ENCODE measurements at regions not wholly inside any gene's neighbourhood (a gene's known extent, or its start where the extent isn't known, plus 50 kb on each side); places are given as distances from the start of the nearest gene placed in this dataset.

DNA sequence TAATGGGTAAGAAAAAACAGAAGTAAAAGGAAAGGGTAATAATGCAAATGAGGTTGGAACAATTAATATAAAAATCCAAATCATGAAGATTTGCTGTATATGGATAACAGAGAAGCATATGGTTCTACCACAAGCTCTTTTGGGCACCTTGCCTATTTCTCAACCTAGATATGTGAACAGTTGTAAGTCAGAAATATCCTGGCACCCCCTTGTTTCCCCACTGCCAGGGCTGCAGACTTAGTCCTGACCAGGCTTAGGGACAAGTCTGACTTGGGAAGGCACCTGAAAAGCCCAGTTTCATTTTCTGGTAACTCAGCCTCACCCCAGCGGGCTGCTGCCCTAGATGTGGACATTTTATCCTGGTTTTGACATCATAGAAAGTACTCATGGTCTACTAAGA lies 183.2 kb upstream of the STAC start:
- no peak for DNase-seq (ENCODE audit: low spot score)
- Histone ChIP-seq H3K27ac (no peak overlapping the region), H3K4me1 (no peaks in the 10 kb centered on the region), H3K4me3 (no peak overlapping the region), H3K9me3 (no peaks in the 10 kb centered on the region), H3K36me3 (no peaks in the 10 kb centered on the region), H3K27me3 (no peaks in the 10 kb centered on the region)
- TF ChIP-seq, protein P1, sequence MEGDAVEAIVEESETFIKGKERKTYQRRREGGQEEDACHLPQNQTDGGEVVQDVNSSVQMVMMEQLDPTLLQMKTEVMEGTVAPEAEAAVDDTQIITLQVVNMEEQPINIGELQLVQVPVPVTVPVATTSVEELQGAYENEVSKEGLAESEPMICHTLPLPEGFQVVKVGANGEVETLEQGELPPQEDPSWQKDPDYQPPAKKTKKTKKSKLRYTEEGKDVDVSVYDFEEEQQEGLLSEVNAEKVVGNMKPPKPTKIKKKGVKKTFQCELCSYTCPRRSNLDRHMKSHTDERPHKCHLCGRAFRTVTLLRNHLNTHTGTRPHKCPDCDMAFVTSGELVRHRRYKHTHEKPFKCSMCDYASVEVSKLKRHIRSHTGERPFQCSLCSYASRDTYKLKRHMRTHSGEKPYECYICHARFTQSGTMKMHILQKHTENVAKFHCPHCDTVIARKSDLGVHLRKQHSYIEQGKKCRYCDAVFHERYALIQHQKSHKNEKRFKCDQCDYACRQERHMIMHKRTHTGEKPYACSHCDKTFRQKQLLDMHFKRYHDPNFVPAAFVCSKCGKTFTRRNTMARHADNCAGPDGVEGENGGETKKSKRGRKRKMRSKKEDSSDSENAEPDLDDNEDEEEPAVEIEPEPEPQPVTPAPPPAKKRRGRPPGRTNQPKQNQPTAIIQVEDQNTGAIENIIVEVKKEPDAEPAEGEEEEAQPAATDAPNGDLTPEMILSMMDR (IDR thresholded peaks at IDR 0.05): no peak

DNA sequence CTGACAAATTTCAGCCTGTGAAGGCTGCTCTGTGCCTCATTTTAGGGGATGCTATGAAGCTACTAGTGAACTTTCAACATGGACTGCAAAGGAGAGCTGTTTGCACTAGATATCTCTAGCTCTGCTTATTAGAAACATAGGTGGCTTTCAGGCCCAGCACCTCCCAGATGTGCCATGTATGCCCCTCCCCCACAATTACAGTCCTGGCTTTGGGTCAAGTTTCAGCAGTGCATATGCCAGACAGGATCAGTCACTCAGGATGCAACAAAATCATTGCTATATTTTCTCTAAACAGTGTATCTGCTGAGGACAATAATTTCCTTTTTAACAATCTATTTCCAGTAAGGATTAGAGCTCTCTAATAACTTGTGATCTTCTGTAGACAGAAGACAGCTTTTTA lies 178.8 kb upstream of the STAC start:
- Histone ChIP-seq H3K4me1 (no peaks in the 10 kb centered on the region), H3K4me3 (no peak overlapping the region), H3K27ac (no peak overlapping the region), H3K9me3 (no peaks in the 10 kb centered on the region), H3K36me3 (no peaks in the 10 kb centered on the region), H3K27me3 (no peaks in the 10 kb centered on the region)
- no peak for DNase-seq (ENCODE audit: low spot score)
- TF ChIP-seq, protein P1 (IDR thresholded peaks at IDR 0.05): no peak

DNA sequence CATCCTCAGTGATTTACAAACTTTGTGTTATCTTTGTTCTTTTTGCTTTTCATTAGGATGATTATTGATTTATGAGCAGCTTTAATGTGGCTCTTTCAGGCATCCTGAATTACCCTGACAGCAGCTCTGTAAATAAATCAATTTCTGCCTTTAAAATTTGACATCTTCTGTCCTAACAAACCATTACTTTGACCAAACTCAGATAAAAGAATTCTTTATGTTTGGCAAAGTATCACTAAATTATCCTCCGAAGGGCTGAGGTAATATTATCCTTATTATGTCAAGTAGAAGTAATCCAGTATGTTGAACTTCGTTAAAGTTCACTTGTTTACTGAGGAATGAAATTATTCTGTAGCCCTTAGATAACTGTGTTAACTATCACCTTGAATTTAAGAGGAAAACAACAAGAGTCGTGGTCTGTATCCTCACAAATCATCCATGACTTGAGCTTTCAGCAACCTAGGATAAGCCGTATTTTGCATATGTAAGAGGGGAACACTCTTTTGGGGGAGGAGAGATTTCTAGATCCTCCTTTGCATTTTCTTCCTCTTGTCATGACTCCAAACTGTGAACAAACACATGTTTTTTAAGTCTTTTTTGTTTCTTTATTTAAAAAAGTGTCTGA lies 173.2 kb upstream of the STAC start:
- H3K36me3 ChIP-seq: no peaks in the 10 kb centered on the region
- H3K9me3 ChIP-seq: no peaks in the 10 kb centered on the region
- no peaks in the 10 kb centered on the region for H3K27me3 ChIP-seq
- H3K4me1 ChIP-seq: no peaks in the 10 kb centered on the region
- TF ChIP-seq, protein P1 (IDR thresholded peaks at IDR 0.05): no peak
- no peak overlapping the region for H3K27ac ChIP-seq
- no peak for DNase-seq (ENCODE audit: low spot score)
- no peak overlapping the region for H3K4me3 ChIP-seq

DNA sequence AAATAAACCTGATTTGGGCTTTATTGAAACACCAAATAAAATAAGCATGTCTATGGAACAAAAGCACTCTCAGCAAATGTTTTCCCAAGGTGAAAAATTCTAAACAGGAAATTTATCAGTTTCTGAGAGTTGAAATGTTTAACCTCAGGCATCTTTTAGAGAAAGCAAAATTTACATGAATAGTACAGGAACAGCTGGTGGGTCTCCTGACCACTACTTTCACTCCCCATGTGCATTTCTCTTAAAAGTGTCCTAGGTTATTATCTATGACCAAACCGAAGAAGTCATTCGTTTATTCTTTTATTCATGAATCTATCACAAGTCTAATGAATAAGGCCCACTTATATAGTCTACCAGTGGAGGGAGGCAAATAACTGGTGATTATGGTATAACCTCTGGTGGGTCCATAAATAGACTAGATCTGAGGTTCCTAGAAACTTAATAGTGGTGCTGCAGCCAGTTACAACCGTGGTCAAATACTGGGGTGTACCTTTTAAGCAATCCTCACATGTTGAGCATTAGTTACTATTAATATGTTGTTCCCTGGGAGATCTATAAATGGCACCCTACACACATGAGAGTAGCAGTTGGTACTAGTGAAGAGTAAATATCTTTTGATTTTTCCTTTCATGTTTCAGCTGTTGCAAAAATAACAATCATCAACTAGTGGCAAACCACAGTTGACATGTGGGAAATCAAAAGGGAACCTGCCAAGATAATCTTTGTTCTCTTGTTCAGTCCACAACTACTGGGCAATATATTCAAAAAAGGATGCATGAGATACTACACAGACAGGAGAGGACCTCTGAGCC lies 169.3 kb upstream of the STAC start:
- no peaks in the 10 kb centered on the region for H3K4me1 ChIP-seq
- no peak overlapping the region for H3K27ac ChIP-seq
- TF ChIP-seq, protein P1 (IDR thresholded peaks at IDR 0.05): no peak
- no peaks in the 10 kb centered on the region for H3K36me3 ChIP-seq
- no peak for DNase-seq (ENCODE audit: low spot score)
- no peaks in the 10 kb centered on the region for H3K27me3 ChIP-seq
- H3K9me3 ChIP-seq: no peaks in the 10 kb centered on the region
- no peak overlapping the region for H3K4me3 ChIP-seq

DNA sequence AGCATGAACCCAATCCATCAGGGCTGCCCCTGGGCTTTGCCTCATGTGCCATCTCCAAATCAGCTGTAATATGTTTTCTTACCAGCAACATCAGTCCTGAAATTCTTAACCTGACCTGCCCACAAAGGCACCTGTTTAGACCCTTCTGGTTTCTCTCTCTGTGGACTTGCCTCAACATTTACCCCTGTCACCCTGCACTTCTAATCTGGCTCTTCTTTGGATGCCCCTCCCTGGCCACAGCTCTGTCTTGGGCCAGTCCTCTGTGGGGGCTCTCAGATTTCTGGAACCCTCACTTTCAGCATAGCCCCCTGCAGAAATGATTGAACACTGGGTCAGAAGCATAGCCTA lies 168.7 kb upstream of the STAC start:
- no peaks in the 10 kb centered on the region for H3K36me3 ChIP-seq
- H3K4me1 ChIP-seq: no peaks in the 10 kb centered on the region
- no peak overlapping the region for H3K4me3 ChIP-seq
- TF ChIP-seq, protein P1 (IDR thresholded peaks at IDR 0.05): no peak
- DNase-seq (ENCODE audit: low spot score): no peak
- H3K9me3 ChIP-seq: no peaks in the 10 kb centered on the region
- H3K27me3 ChIP-seq: no peaks in the 10 kb centered on the region
- no peak overlapping the region for H3K27ac ChIP-seq

Measured in right atrium auricular region (tissue), 2 donors.